ENCODE measurements at regions not wholly inside any gene's neighbourhood (a gene's known extent, or its start where the extent isn't known, plus 50 kb on each side); places are given as distances from the start of the nearest gene placed in this dataset.

GRCh38 chr14:55950135-55950534 is 168.1 kb upstream of the PELI2 start:
- TF ChIP-seq CTCF (IDR thresholded peaks at IDR 0.05; ENCODE audit: extremely low read depth in 1 of 2, insufficient read depth in 1 of 2, low read depth in 1 of 2, low read length in 2 of 2) (no peak), EZH2 (IDR thresholded peaks at IDR 0.05; ENCODE audit: borderline replicate concordance, low read depth, low read length, severe bottlenecking) (no peak), MAX (IDR thresholded peaks at IDR 0.05; ENCODE audit: insufficient read depth, insufficient read length) (no peak), POLR2A (IDR thresholded peaks at IDR 0.05; ENCODE audit: low read depth, low read length) (no peak), GATA2 (IDR thresholded peaks at IDR 0.05; ENCODE audit: insufficient read depth, insufficient read length, low read depth, low read length) (no peak), FOS (IDR thresholded peaks at IDR 0.05; ENCODE audit: borderline replicate concordance, insufficient read depth, low read length) (no peak)
